ENCODE measurements at regions not wholly inside any gene's neighbourhood (a gene's known extent, or its start where the extent isn't known, plus 50 kb on each side); places are given as distances from the start of the nearest gene placed in this dataset.

DNA sequence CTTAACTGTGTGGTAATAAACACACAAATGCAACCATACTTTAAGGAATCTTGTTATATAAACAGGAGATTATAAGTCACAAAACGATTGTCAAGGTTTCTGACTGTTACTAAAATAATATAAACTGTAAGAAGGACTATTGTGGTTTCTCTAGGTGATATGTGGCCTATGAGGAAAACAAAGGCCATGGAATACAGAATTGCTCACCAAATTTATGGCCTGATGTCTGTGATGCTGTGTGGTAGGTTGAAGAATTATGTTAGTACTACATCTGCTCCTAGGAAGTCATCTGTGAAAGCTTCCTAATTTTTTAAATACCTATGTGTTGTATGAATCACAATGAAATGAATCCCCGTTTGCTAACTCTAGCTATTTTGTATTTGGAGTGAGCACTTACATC lies 875.4 kb upstream of the MAP3K7 start:
- DNase-seq (ENCODE audit: low spot score), result no peak

DNA sequence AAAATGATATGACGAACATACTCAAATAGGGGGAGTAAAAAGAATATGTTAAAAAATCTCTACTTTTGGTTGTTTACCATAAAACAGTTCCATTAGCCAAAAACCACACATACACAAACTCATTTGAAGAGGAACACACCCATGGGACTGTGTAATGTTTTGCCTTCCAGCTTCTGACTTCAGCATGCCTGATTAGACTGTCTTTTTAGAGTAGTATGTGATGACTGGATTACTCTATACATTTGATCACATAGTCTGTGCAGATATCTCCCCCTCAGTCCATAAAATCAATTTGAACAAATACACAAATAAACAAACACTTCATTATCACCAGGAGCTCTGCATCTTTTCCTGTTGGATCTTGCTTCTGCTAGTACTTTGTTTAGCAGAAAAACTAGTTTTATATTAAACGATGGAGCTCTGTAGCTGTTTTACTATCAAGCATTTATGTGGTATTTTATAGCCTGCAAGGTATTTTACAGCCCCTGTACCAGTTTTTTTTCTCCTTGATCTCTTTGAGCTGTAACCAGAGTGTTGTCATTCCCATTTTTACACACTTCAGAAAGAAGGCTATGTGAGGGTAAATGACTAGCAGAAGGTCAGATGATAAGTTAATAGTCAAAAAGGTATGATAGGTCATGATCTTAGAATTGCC lies 866.5 kb upstream of the MAP3K7 start:
- no peak for DNase-seq (ENCODE audit: low spot score)

DNA sequence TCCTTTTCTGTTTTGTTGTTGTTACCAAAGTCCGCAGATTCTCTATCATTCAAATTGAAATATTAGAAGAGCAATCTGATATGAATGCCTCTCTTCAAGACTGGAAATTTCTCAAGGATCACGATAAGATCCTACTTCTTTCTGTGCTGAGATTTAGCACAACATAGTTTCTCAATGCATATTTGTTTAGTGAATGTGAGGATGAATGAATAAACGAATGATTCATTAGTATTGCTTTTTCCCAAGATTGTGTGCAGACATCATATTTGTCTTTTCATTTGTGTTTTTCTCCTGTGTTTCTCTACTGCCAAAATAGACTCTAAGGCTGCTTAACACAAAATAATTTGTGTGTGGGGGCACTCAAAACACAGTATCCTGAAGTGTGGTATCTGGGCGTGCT lies 862.7 kb upstream of the MAP3K7 start:
- no peak for DNase-seq (ENCODE audit: low spot score)

DNA sequence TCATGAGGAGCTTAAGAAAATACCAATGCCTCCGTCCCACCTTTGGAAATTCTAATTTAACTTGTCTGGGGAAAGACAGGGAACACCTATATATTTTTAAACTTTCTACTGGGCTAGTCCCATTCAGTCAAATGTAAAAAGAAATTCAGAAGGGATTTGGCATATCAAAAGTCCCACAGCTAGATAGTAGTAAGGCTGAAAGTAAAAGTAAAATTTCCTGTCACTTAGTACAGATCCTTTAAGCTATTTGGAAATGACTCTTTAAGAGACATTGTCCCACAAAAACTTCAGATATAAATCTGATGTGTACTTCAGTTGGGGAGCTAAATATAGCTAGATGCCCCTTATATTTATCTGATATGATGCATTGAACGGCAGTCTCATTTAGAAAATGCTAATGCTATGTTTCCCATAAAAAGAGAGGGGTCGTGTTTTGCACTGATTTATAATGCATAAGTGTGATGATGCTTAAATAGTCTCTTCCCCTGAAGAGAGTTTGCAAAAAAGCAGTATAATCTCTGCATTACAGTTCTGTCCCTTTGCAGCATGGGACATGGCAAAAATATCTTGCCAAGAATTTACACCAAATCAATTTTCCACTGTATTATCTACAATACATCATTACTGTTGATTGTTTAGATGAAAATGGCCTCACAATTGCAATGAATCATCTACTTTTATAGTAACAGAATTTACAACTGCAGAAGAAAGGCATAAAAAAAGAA lies 860.8 kb upstream of the MAP3K7 start:
- no peak for DNase-seq (ENCODE audit: low spot score)

DNA sequence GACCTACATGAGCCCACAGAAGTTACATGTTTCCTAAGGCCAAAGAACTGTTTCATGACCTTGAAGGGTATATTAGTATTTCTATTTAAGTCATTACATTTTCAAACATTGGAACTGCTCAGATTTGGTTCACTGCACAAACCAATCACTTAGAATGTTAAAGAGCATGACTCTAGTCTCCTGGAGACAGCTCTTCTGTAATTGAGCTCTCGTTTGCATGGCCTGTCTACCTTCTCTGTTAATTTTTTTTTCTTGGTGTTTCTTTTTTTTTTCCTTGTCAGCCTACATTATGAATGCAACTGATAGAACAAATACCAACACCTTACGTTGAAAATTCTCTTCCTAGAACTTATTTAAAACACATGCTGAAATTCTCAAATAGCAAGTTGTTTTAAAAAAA lies 860.2 kb upstream of the MAP3K7 start:
- DNase-seq (ENCODE audit: low spot score), result no peak

DNA sequence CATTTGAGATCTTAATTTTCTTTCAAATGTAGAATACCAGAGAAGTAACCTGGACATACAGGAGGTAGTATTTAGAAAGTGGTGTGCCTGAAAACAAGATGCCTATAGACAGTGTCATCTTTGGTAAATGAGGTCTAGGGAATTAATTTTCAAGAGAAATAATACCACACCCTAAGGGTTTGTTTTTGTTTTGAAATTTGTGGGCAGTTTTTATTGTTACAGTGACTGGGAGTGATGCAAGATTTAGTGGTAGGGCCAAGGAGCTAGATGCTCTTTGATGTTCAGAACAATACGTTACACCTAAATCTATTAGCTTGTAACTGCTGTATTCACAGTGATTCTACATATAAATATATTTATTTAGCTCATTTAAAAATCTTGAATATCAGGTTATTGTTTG lies 856.5 kb upstream of the MAP3K7 start:
- no peak for DNase-seq (ENCODE audit: low spot score)

DNA sequence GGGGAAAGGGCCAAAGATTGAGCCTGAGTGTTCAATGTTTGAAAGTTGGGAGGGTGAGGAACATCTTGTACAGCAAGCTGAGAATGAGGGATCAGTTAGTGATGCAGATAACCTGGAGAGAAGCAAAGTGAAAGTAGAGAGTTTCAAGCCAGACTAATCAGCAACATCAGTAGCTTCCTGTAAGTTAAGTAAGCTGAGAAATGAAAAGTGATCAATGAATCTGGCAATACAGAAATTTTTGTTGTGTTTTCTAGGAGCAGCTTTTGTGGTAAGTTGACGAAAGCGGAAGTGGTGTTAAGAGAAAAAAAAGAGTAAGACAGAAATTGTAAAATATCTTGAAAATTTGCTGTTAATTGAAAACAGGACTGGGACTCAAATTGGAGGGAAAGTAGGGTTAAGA lies 855.5 kb upstream of the MAP3K7 start:
- no peak for DNase-seq (ENCODE audit: low spot score)

DNA sequence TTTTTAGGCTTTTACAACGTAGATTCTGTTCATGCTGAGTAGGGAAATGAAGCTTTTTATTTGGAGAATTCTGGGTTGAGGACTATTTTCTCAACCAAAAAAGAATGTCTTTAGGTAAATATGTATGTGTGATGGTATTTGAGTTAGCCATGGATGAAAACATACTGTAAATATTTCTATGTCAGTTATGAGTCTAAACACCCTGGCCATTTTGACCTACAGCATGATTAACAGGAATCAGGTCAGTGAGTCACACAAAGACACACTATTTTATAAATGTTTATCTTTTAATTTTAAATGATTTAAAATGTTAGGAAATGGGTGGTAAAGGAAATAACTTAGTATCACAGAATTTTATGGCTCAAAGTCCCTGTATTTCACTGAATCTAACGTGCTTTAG lies 851.7 kb upstream of the MAP3K7 start:
- DNase-seq (ENCODE audit: low spot score), result no peak

DNA sequence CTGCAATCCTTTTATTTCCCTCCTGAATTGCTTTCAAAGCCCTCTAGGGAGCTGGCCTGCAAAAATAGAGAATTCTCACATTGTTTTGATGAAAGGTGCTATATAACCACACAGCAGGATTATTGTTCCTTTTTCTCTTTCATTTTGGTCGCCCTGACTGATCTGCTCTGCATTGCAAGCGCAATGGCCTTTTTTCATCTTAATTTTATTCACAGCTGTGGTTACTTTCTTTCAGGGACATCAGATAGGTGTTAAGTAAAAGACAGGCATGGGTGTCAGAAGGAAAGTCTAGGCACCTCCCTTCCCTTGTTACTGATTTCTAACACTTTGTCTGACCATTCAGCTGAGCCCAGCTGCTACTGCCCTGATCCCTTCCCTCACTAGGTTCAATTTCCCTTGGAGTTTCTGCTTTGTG lies 850.5 kb upstream of the MAP3K7 start:
- DNase-seq (ENCODE audit: low spot score), result no peak

DNA sequence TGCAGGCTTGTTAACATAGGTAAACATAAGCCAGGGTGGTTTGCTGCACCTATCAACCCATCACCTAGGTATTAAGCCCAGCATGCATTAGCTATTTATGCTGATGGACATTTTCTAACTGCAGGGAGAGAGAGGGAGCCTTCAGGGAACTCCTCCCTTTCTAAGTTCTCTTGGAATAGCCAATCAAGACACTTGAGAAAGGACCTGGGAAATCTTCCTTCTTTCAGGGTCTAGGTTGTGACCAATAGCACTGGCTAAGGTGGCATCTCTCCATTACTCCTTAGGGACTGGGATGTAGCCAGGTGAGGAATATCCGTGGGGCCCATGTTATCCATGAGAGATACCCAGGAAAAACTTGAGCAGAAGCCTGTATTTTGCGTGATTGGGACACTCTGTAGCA lies 849.6 kb upstream of the MAP3K7 start:
- DNase-seq (ENCODE audit: low spot score), result no peak

DNA sequence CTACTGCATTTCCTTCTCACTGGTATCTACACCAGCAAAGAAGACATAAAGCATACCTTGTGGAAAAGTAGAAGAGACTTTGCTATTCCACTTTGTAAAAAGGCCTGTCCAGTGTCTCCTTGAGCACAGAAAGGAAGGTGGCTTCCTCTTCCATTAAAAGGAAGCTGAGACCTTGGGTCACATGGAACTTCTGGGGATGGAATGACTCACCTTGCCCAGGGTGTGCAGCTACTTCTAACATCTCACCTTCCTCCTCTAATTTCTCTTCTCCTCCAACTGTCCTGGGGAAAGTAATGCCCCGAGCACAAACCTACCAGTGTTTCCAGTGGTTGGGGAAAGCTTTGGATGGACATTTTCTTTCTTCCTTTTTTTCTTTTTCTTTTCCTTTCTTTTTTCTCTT lies 848.8 kb upstream of the MAP3K7 start:
- no peak for DNase-seq (ENCODE audit: low spot score)

DNA sequence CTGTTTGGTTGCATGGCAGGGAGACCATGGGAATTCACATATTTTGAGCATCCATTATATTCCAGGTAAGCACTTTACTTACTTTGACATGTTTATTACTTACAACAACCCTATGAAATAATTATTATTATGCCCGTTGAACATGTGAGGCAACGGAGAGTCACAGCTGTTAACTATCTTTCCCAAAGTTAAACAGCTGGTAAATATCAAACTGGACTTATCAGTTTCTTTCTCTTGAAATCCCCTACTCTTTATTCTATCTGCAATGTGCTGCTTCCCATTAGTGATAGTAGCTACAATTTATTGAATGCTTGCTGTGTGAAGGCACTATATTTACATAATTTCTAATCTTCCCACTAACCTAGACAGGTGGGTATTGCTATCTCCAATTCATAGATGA lies 847.7 kb upstream of the MAP3K7 start:
- DNase-seq (ENCODE audit: low spot score), result no peak

DNA sequence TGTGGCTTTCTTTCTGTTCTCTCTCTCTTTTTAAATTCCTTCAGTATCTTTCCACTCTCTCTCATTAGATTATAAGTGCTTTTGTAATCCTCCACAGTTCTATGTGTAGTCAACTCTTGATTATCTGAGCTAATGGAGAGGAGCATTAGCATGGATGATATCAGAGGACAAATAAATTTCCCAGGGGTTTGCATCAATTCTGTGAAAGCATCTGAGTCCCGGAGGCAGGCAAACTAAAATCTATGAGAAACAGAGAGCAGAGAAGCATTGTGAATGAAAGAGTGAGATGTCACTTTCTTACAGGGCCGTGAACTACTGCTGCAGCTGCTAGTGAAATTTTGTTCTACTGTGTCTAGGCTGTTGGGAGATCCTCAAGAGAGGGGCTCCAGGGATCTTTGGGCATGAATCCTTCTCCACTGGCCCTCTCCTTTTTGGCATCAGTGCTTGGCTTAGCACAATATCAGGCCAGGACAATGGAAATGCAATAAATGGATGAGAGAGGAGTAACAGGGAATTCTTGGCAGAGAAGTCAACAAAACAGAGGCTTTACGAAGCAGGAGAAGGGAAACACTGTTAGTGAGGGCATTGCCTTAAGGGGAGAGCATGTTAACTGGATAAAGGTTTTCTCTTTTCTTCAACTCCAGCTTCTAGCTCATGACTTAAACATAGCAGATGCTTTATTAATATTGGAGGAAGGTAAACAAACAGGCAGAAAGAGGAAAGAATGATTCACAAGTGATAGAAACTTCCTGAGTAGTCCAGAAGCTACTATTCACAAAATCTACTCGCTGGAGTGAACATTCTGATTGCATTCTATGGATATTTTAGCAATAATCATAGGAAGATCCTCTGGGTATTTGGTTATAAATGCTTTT lies 847.0 kb upstream of the MAP3K7 start:
- DNase-seq (ENCODE audit: low spot score), result no peak

DNA sequence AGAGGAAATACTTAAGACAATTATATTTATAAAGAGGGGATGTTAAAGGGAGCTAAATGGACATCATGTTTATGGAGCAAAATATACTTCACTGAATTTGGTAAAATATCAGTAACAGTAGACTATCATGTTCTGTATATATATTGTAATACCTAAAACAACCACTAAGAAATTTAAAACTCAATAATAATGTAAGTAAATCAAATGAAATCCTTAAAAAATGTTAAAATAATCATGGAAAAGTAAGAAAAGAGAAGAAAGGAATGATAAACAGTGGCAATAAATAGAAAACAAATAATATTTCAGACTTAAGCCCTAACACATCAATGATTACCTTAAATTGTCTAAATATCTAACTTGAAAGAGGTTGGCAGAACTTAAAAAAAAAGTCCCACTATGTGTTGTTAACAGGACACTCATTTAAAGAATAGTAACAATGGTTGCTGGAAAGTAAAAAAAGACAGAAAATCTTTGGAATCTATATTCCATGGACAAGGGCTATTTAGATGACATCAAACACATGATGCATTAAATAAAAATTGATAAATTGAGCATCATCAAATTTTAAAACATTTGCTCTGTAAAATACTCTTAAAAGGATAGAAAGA lies 842.2 kb upstream of the MAP3K7 start:
- DNase-seq (ENCODE audit: low spot score), result no peak

DNA sequence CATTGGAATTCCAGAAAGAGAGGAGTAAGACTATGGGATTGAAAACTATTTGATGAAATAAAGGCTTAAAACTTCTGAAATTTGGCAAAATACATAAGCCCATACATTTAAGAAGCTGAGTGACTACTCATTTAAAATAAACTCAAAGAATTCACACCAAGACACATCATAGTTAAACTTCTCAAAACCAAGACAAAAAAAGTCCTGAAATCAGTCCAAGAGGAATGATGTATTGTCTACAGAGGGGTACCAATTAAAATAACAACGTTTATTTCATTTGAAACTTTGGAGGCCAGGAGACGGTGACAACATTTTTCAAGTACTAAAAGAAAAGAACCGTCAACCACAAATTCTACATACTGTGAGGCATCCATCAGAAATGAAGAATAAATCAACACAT lies 841.4 kb upstream of the MAP3K7 start:
- no peak for DNase-seq (ENCODE audit: low spot score)

DNA sequence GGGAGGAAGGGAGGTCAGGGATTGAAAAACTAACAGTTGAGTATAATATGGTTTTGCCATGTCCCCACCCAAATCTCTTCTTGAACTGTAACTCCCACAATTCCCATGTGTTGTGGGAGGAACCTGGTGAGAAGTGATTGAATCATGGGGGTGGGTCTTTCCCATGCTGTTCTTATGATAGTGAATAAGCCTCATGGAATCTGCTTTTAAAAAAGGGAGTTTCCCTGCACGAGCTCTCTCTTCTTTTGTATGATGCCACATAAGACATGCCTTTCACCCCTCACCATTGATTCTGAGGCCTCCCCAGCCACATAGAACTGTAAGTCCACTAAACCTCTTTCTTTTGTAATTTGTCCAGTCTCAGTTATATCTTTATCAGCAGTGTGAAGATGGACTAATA lies 833.4 kb upstream of the MAP3K7 start:
- DNase-seq (ENCODE audit: low spot score), result no peak

DNA sequence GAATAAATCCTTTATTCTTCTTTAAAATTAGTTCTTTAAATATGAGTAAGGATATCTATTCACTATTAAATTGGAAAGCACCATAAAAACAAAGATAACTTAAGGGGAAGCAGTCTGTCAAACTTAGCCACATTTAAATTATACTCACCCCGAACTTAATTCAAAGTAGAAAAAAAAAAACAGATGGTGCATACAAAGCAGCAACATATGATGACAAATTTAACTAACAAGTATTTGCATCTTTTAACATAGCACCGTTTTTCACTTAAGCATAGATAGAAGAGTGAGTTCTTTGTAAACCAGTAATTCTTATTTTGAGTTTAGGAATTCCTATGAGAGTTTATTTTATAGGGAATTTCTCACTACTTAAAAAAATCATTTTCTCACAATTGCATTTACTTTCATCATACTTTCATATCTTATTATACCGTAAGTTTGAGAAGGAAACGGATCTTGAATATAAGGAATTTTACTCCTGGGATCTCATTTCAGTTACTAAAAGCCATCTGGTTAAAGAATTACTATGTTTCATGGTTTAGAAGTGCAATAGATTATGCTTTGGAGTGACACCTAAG lies 828.2 kb upstream of the MAP3K7 start:
- no peak for DNase-seq (ENCODE audit: low spot score)

DNA sequence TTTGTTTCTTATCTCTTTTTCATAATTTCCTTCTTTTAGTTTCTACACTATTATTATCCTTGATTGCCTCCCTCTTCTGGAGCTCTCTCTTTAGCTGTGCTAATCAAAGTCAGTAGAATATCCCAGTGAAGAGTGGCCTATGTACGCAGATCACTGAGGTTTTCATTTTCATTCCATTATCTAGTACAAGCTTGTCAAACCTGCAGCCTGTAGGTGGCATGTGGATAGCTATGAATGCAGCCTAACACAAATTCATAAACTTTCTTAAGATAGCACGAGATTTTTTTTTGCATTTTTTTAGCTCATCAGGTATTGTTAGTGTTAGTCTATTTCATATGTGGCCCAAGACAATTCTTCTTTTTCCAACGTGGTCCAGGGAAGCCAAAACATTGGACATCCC lies 825.7 kb upstream of the MAP3K7 start:
- no peak for DNase-seq (ENCODE audit: low spot score)

DNA sequence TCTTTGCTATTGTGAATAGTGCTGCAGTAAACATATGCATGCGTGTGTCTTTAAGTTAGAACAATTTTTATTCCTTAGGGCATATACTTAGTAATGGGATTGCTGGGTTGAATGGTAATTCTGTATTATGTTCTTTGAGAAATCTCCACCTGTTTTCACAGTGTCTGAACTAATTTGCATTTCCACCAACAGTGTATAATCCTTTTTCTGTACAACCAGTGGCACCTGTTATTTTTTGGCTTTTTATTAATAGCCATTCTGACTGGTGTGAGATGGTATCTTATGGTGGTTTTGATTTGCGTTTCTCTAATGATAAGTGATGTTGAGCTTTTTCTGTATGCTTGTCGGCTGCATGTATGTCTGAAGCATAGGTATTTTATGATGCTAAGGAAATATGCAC lies 820.8 kb upstream of the MAP3K7 start:
- DNase-seq (ENCODE audit: low spot score), result no peak

DNA sequence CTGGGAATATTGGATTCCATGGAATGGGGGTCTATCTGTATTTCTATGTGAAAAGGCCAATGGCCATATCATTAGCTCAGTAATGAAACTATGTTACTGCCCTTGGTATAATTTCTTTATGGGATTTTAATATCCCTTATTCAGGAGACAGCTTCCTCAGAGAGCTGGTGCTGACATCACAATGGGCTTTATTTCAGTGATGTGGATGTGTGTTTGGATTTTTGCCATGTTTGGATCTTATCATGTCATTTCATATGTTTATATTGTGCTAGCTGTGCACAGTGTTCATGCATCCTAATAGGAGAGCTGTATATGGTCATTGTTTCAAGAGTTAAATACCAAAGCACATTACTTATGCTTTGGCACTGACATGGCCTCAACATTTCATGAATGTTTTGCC lies 806.1 kb upstream of the MAP3K7 start:
- no peak for DNase-seq (ENCODE audit: low spot score)

DNA sequence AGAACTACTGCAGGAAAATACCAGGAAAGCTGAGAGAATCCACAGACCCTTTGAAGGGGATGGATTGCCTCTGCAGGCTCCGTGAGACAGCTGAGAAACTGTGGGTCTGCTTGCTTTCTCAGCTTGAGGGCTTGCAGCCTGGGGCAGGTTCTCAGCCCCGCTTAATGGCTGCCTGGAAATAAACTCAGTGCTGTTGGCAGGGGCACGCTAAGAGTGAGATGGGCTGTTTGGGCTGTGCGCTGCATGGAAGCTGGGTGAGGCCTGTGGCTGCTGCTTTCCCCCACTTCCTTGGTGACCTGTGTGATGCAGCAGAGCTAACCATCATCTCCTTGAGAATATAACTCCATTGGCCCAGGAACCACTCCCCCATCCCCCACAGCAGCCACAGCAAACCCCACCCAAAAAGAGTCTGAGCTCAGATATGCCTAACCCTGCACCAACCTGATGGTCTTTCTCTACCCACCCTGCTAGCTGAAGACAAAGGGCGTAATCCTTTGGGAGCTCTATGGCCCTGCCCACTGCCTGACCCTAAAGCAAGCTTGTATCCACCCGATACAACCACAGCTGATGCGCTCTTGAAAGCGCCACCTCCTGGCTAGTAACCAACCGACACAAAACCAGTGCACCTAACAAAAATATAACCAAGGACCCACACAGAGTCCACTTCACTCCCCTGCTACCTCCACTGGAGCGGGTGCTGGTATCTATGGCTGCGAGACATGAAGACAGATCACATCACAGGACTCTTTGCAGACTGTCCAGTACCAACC lies 800.6 kb upstream of the MAP3K7 start:
- DNase-seq (ENCODE audit: low spot score), result no peak

DNA sequence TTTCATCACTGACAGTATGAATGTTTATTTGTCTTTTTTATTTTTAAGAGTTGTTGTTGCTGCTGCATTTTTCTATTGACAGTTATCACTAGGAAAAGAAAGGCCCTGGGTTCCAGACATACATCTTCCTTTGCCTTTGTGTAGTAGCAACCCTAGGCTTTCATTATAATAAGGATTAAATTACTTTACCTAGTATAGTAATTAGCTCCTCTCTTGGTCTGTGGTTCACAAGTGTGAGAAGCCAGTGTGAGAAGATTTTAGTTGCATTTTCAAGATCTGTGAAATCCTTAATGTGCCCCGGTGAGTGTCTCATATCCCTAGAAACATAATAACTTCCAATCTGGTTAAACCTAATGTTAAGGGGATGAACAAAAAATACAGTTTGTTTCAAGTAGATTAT lies 799.3 kb upstream of the MAP3K7 start:
- DNase-seq (ENCODE audit: low spot score), result no peak

Measured in globus pallidus (tissue), 1 donor.